GM12875 (cell line): ENCODE measurements at regions not wholly inside any gene's neighbourhood (a gene's known extent, or its start where the extent isn't known, plus 50 kb on each side); places are given as distances from the start of the nearest gene placed in this dataset.

Source experiments
- H3K4me3 ChIP-seq: one replicate; pipeline ENCODE4 v1.5.1; 2011; ENCODE audit warnings: low read depth, low read length, control low read depth
- TF ChIP-seq, protein P1 (sequence below): IDR thresholded peaks from 2 replicates; pipeline ENCODE4 v1.5.1; 2011; ENCODE audit warnings: low read depth, mild to moderate bottlenecking, control low read depth, inconsistent platforms, low read length, moderate library complexity, borderline replicate concordance; ENCODE audit not compliant: insufficient read depth

DNA sequence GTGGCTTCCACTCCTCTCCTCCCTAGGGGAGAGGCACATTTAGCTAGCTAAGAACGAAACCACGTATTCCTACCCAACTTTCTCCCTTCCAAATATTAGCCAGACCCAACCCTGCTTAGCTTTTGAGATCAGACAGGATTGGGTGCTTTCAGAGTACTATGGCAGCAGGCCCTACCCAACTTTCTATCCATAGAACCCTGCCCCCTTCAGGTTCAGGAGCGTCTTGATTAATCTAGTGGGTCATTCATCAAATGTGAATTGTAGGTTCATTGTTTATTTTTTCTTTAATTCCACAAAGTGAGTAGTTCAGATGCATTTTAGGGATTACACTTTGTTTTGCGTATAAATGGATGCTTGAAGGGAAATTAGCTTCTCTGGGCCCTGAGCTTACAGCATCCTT lies 188.3 kb downstream of the MIB1 start:
- no peak overlapping the region for H3K4me3 ChIP-seq
- TF ChIP-seq, protein P1, sequence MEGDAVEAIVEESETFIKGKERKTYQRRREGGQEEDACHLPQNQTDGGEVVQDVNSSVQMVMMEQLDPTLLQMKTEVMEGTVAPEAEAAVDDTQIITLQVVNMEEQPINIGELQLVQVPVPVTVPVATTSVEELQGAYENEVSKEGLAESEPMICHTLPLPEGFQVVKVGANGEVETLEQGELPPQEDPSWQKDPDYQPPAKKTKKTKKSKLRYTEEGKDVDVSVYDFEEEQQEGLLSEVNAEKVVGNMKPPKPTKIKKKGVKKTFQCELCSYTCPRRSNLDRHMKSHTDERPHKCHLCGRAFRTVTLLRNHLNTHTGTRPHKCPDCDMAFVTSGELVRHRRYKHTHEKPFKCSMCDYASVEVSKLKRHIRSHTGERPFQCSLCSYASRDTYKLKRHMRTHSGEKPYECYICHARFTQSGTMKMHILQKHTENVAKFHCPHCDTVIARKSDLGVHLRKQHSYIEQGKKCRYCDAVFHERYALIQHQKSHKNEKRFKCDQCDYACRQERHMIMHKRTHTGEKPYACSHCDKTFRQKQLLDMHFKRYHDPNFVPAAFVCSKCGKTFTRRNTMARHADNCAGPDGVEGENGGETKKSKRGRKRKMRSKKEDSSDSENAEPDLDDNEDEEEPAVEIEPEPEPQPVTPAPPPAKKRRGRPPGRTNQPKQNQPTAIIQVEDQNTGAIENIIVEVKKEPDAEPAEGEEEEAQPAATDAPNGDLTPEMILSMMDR: no peak

DNA sequence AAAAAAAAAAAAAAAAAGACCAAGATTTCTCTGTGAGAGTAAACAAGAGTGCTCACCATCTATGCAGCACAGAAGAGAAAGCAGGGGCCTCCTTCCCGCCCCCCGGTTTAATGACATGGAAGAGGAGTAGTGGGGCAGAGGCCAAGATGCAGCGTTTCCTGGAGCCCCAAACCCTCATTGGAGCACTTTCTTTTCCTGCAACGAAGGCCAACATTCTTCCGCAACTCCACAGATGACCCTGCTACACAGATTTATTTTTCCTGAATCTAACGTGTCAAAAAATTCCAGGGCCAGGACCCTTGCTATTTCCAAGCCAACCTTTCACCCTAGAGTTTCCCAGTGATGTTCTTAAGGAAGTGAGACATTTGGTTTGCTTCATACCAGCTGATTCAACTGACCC lies 189.6 kb downstream of the MIB1 start:
- H3K4me3 ChIP-seq: no peak overlapping the region
- TF ChIP-seq, protein P1: no peak

DNA sequence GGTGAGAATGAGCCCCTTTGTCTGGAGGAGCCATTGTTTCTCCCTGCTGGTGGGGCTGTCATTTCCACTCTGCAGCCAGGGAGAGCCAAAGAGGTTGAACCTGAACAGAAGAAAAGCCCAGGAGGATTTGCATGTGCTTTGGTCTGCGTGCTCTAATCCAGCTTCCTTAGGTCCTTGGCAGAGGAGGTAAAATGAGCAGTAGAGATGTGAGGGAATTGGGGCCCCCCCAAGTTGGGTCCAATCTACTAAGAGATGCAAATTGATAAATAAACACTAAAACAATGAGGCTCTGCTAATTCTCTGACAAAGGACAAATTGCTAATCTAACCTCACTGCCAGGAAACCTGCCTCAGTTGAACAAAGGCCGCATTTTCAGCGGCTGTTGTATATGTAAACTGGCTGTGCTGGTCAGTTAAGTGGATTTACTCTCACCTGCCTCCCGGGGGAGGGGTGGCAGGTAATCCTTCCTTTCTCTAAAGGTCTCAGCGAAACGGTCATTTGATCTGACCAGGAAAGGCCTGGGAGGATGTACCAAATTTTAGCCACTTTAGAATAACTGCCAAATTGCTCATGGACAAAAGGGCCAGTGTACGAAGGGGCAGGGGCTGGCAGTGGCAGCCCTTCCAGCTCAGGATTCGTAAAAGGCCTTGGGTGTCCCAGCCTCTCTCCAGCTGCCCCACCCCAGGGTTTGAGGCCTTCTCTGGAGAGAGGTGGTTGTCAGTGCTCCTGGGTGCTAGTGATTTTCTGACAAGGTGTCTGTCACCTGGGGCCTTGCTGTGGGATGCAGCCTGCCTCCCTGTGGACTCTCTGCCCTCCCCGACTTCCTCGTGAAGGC lies 193.6 kb downstream of the MIB1 start:
- TF ChIP-seq, protein P1: no peak
- H3K4me3 ChIP-seq: no peak overlapping the region

DNA sequence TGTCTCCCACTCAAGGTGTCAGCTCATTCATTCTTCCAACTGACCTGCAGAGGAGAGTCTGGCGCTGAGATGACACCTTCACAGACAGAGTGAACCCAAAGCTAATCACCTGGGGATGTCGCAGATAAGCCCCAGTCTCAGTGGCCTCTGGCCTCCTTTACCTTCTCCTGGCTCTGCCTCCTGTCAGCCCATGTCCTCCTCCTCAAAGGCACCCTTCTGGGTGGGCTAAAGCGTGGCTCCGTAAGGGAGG lies 194.1 kb downstream of the MIB1 start:
- H3K4me3 ChIP-seq: no peak overlapping the region
- TF ChIP-seq, protein P1: no peak

DNA sequence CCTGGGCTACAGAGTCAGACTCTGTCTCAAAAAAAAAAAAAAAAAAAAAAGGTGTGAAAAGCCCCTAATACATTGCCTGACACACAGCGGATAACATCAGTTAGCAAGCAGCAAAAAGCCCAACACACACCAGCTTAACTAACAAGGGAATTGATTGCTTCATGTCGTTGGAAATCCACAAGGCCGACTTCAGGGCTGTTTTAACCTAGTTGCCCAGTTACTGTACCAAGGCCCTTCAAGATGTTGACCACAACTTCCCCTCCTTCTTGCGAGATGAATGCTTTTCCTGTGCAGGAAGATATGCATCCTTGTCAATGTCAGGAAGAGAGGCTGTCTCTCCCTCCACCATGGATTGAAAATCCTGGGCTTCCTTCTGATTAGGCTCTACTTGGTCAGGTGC lies 202.9 kb downstream of the MIB1 start:
- H3K4me3 ChIP-seq: no peak overlapping the region
- TF ChIP-seq, protein P1: no peak

DNA sequence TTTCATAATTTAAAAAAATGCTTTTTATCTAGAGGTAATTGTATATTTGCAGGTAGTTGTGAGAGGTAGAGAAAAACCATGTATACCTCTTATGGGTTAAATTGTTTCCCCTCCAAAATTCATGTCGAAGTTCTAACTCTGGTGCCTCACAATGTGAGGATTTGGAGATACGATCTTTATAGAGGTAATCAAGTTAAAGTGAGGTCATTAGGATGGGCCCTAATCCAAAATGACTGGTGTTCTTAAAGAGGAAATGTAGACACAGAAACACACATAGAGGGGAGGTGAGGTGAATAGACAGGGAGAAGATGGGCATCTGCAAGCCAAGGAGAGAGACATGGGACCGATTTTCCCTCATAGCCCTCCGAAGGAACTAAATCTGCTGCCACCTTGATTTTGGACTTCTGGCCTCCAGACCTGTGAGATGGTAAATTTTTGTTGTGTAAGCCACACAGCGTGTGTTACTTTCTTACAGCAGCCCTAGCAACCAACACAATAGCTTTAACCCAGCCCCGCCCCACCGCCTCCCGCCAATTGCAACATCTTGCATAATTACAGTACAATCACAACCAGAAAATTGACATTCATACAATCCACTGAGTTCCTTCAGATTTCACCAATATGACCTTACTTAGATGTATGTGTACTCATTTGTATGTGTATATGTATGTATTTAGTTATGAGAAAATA lies 208.9 kb downstream of the MIB1 start:
- TF ChIP-seq, protein P1: no peak
- no peak overlapping the region for H3K4me3 ChIP-seq
